ENCODE measurements at regions not wholly inside any gene's neighbourhood (a gene's known extent, or its start where the extent isn't known, plus 50 kb on each side); places are given as distances from the start of the nearest gene placed in this dataset.
"Not testable (repeated sequence)": the region's sequence is repeated elsewhere in the genome, so short reads cannot be mapped to it uniquely, and the experiment has no call there.

DNA sequence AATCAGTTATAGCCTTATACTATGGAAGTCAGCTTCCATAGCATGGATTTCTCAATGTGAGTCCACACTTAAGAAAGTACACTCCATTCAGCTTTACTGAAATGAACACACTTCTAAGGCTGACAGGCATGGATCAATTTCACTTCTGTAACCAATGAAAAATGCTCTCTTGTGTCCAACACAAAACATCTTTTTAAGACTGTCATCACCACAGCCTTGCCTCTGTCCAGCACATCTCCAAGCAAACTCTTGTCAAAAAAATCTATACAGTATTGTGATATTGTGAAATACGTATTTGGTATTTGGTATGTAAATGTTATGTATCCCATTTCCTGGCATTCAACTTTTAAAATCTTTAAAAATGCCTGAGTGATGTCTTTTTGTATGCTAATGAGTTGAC is 208.7 kb downstream of the RAP2B start:
- DNase-seq (ENCODE audit: low read depth in 2 of 2) = no peak

DNA sequence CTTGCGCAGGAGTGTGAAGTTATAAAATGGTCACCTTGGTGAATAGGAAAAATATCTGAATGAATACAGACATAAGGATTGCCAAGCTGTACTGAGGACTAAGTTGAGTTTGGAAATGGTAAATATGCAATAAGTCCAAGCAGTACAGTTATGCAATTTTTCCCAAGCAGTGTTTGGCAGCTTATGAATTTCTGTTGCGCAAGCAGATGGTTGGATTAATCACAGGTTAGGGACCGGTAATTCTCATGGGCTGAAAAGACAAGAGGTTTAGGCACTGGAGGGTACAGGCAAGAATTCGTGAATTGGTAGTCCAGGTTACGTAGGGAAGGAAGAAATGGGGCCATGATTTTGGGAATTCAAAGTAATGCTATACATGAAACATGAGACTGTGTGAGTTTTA is 210.3 kb downstream of the RAP2B start:
- no peak for DNase-seq (ENCODE audit: low read depth in 2 of 2)

DNA sequence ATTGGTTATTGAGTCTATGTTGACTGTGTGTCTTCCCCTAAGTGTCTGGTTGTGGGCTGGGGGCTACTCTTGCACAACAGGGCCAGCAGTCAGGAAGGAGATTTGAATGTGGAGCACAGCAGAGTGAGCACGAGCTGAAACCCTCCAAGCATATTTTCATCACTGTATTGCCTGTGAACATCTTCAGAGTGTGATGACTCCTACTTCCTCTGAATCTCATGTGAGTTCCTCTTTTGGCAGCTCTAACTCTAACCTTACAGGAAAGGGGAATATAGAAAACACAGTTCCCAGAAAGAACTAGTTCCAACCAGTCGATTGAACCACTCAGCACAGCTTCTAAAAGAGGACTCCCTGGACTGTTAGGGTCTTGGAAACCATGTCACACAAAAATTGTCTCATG is 211.6 kb downstream of the RAP2B start:
- DNase-seq (ENCODE audit: low read depth in 2 of 2) = no peak

DNA sequence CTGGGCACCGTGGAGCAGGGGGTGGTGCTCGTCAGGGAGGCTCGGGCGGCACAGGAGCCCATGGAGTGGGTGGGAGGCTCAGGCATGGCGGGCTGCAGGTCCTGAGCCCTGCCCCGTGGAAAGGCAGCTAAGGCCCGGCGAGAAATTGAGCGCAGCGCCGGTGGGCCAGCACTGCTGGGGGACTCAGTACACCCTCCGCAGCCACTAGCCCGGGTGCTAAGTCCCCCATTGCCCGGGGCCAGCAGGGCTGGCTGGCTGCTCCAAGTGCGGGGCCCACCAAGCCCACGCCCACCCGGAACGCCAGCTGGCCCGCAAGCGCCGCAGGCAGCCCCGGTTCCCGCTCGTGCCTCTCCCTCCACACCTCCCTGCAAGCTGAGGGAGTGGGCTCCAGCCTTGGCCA is 216.3 kb downstream of the RAP2B start:
- not testable (repeated sequence) for DNase-seq (ENCODE audit: low read depth in 2 of 2)

DNA sequence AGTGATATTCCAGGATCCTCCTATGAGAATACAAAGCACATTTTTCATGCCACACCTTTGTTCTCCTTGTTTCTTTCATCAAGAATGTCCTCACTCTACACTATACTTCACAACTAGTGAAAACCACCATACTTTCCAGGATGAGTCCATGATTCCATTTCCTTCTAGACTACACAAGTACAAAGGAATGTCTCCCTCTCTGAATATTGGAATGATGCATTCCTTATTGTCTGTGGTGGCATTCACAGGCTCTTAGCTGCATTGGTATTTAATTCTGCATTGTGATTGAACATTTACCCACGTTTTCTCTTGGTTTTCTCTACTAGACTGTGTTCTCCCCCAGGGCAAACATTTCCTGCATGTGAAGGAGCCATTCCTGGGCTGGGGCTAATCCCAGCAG is 217.5 kb downstream of the RAP2B start:
- no peak for DNase-seq (ENCODE audit: low read depth in 2 of 2)

DNA sequence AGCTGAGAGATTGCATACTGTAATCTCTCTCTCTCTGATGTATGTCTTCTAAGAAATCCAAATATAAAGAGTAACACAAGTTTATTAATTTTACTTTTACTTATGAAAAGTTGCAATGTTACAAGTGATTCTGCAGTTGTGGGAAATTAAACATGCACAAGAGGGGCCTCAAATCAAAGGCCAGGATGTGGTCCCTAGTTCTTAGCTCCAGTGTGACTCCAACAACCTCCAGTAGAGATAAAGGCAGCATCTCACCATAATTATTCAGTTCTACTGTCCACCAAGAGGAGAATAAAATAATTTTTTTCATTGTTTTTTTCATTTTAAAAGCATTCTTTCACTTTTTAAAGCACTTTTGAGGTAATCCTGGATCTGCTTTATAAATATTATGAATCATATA is 223.3 kb downstream of the RAP2B start:
- no peak for DNase-seq (ENCODE audit: low read depth in 2 of 2)

DNA sequence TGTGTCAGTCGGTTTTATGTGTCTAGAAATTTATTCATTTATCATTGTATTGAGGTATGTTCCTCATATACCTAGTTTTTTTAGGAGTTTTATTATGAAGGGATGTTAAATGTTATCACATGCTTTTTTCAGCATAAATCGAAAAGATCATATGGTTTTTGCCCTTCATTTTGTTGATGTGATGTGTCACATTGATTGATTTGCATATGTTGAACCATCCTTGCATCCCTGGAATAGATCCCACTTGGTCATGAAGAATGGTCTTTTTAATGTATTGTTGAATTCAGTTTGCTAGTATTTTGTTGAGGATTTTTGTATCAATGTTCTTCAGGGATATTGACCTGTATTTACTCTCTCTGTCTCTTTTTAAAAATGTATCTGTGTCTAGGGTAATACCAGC is 230.3 kb downstream of the RAP2B start:
- DNase-seq (ENCODE audit: low read depth in 2 of 2) = no peak

DNA sequence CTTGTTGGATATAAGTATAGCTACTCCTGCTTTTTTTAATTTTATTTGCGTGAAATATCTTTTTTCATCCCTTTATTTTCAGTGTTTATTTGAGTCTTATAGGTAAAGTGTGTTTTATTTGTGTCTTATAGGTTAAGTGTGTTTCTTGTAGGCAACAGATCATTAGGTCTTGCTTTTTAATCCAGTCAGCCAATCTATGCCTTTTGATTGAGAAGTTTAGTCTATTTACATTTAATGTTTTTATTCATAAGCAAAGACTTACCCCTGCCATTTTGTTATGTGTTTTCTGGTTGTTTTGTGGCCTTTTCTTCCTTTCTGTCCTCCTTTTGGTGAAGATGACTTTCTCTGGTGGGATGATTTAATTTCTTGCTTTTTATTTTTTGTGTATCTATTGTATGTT is 232.0 kb downstream of the RAP2B start:
- DNase-seq (ENCODE audit: low read depth in 2 of 2) = no peak

DNA sequence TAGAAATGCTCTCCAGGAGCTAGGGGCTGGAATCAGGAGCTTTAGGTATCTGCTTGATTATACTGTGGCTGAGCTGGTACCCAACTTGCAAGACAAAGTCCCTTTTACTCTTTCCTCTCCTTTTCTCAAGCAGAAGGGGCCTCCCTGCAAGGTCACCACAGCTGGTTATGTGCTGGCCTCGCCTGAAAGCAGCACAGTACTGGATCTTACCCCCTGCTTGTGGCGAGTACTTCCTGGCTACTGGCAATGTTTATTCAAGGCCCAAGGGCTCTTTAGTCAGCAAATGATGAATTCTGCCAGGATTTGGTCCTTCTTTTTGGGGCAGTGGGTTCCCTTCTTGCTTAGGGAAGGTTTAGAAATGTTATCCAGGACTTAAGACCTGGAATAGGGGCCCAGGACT is 234.6 kb downstream of the RAP2B start:
- DNase-seq (ENCODE audit: low read depth in 2 of 2) = no peak

DNA sequence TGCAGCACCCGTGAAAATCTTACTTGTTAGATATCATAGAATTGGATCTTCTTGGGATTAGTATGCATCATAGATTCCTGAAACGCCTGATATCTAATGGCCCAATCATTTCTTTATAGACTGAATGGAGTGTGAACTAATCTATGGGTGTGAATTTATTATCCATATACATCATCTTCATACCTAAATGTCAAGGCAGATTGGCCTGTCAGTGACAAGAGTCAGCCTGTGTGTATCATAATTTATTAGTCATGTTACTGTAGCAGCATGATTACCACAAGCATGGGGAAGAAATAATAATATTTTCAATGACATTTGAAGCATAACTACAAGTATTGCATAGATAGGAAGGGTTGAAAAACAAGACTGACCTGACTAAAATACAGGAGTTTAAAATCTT is 235.8 kb downstream of the RAP2B start:
- DNase-seq (ENCODE audit: low read depth in 2 of 2) = no peak

DNA sequence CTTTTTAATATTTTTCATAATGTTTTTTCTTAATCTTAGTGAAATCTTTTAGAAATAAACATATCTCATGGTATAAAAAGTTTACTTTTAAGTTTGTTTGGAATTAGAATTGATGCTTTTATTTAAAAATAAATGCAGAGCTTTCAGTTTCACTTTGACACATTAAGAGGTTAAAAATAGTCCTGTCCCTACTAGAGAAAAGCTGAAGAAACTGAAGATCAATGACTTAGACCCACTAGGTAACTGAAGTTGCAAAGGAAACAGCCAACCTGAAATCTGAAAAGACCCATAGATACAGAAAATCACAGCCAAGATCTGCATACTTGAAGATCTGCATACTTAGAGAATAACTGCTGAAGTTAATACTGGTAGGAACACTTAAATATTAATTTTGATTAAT is 237.6 kb downstream of the RAP2B start:
- no peak for DNase-seq (ENCODE audit: low read depth in 2 of 2)

DNA sequence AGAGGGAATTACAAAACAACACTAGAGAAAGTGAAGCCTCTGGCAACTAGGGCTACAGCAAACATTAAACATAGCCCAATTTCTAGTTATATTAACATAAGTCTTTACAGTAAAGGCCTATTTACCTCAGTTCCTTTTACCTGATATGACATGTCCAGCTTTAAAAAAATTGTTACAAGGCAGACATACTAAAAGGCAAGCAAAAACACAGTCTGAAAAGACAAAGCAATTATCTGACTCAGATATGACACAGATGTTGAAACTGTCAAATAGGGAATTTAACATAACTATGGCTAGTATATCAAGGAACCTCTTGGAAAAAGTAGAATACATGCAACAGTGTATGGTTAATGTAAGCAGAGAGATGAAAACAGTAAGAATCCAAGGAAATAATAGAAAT is 238.6 kb downstream of the RAP2B start:
- DNase-seq (ENCODE audit: low read depth in 2 of 2) = no peak

DNA sequence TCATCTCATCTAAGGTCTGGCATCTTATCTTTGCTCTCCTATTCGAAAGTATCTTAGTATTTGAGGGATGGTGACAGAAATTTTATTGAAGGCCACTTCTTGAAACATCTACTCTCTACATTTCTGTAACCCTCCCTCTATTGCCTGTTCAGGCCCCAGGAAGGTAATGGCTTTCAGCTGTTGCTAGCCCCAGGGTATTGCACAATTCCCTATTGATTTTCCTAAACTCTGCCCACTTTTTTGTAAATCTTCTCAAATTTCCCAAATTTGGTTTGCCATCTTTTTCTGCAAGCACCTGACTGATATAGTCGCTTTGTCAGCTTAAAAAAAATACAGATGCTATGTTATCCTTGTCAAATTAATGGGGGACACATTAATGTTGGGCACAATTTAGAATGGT is 242.1 kb downstream of the RAP2B start:
- no peak for DNase-seq (ENCODE audit: low read depth in 2 of 2)

DNA sequence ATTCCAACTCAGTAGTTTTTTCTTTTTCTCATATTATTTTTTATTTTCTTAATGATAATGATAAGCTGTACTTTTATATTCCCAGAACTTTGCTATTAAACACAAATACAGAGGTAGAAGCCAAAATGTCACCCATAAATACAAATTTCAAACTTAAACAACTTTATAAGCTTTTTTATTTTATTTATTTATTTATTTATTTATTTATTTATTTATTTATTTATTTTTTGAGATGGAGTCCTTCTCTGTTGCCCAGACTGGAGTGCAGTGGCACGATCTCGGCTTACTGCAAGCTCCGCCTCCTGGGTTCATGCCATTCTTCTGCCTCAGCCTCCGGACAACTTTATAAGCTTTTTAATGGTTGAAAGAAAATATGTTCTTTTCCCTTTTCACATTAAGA is 243.3 kb downstream of the RAP2B start:
- DNase-seq (ENCODE audit: low read depth in 2 of 2) = not testable (repeated sequence)

DNA sequence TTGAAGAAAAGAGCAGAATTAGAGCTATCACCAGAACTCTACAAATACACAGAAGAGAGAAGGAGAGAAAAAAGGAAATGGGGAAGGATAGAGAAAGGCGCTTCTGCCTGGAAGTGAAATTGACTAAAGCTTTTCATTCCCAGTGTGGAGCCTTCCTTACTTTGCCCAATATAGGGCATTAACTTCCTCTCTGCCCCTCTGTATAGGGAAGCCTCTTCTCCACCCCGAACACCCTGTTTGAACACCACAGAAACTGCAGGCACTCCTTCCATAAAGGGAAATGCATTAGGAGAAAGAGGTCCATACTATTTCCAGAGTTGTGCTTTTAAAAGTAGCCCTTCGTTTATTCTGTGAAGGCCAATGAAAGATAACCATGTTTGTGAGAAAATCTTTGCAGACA is 248.5 kb downstream of the RAP2B start:
- DNase-seq (ENCODE audit: low read depth in 2 of 2) = no peak

DNA sequence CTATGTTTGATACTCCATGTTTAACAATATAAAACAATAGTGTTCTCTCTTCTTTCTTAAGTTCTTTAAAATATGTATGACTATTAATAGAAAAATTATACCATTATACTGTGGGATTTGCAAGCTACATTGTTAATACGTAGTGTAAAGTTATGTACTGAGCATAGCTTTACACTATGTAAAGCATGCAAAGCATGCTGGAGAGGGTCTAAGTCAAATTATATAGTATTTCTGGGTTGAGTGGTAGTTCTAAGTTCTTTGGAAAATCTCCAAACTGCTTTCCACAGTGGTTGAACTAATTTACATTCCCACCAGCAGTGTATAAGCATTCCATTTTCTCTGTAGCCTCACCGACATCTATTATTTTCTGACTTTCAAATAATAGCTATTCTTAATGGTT is 253.0 kb downstream of the RAP2B start:
- no peak for DNase-seq (ENCODE audit: low read depth in 2 of 2)

DNA sequence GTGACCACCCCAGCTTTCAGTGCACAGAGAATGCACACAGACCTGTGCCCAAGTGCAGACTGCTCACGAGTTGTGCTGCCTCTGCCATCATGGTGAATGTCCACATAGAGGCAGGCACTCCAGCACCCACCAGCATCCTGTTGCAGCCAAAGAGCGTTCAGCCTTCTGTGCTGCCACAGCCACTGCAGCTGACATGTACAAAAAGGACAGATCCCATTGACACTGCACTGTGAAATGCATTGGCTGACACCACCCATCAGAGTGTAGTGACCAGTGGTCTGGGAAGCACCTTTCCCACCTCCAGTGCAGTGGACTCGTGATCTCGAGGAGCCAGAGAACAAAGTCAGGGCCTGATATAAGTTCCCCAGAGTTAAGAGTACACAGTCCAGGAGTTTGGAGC is 260.3 kb downstream of the RAP2B start:
- DNase-seq (ENCODE audit: low read depth in 2 of 2) = no peak

DNA sequence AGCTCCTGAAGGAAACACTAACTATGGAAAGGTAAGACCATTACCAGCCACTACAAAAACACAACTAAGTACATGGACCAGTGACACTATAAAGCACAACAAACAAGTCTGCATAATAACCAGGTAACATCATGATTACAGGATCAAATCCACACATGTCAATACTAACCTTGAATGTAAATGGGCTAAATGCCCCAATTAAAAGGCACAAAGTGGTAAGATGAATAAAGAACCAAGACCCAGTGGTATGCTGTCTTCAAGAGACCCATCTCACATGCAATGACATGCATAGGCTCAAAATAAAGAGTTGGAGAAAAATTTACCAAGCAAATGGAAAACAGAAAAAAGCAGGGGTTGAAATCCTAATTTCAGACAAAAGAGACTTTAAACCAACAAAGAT is 261.8 kb downstream of the RAP2B start:
- not testable (repeated sequence) for DNase-seq (ENCODE audit: low read depth in 2 of 2)

DNA sequence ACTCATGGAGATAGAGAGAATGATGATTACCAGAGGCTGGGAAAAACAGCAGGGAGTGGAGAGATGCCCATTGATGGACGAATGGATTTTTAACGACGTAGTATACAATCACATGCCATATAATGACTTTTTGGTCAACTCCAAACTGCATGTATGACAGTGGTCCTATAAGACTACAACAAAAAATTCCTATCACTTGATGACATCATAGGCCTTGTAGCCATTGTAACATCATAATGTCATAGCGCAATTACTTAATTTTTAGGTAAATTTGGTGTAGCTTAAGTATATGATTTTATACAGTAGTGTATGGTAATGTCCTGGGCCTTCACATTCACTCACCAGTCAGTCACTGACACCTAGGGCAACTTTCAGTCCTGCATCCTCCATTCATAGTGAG is 264.3 kb downstream of the RAP2B start:
- DNase-seq (ENCODE audit: low read depth in 2 of 2) = no peak

DNA sequence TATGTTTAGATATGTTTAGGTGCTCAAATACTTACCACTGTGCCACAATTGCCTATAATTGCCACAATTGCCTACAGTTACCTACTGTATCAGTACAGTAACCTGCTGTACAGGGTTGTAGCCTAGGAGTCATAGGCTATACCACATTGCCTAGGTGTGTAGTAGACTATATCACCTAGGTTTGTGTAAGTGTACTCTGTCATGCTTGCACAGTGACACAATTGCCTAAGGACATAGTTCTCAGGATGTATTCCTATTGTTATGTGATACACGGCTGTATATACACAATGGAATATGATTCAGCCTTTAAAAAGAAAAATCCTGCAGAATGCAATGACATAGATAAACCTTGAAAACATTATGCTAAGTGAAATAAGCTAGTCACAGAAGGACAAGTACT is 264.8 kb downstream of the RAP2B start:
- no peak for DNase-seq (ENCODE audit: low read depth in 2 of 2)

DNA sequence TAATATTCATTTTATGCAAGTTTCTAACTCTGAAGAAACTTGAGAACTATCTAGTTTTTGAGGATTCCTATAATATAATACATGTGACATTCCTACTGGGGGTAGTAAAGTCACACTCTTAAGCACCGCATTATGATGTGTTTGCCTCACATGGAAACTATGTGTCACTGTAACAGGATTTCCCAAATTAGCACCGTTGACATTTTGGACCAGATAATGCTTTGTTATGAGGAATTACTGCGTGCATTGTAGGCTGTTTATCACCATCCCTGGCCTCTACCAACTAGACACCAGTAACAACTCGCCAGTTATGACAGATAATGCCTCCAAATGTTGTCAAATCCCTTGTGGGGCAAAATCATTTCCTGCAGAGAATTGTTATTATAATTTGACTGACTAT is 267.8 kb downstream of the RAP2B start:
- no peak for DNase-seq (ENCODE audit: low read depth in 2 of 2)

DNA sequence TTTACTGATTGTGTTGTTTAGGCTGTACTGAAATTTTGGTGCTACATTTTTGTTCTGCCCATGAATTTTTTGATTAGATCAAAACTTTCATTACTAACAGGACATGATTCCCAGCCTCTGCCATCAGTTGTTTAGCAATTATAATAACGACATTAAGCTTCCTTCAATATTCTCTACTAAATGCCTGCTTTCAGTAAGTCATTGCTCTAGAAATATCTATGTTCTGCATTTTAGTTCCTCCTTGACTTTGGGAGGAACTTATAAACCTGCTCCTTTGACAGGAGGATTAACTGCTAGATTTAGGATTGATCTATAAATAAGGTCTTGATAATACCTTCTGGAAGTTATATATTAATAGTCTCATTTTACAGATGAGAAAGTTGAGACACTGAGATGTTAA is 269.1 kb downstream of the RAP2B start:
- no peak for DNase-seq (ENCODE audit: low read depth in 2 of 2)

DNA sequence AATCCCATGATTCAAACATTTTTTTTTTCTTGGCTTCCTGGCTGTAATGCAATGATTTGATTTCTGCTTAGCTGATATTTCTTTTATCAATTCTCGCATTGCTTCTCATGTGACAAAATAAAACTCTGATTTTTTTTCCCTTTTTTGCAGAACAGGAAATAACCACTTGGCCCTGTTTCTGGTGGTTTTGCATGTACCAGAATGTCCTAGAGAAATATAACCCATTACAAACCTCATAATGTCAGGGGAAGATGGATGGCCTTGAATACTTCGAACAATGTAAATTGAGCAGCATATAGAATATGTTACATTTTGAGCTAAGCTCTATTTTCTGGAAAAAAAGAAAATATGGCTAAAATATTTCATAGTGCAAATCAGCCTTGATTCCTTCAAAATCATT is 275.6 kb downstream of the RAP2B start:
- no peak for DNase-seq (ENCODE audit: low read depth in 2 of 2)

DNA sequence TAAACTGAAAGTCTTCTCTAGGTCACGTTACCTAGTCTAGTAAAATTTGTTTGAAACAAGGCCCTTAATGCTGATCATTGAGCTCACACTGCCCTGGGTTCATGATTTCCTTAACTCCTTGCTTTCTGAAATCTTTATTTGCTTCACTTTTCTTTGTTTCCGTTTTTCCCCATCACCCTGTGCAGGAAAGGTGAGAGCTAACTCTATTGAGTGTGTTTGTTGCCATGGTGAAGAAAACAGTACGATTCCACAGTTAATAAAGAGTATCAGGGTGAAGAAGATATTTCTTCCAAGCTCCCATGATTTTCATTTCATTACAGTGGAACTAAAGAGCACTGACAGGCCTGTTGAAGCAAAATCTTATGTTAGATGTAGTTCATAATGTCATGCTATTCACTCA is 276.2 kb downstream of the RAP2B start:
- DNase-seq (ENCODE audit: low read depth in 2 of 2) = no peak

DNA sequence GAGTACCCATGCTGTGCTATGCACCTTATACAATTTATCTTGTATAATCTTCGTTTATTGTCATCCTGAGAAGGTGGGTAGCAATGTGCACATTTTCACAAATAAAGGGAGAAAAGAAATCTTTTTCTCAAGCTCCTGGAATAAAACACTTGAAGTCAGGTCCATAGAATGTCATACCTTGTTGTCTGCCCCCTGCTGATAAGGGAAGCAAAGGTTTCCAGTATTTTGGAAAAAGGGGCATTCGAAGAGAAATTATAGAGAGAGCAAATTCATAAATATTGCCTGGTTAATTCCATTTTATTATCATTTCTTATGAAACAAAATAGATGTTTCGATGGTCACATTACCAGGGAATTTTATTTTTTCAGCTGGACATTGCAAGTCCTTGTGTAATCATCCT is 277.8 kb downstream of the RAP2B start:
- no peak for DNase-seq (ENCODE audit: low read depth in 2 of 2)
